MM.1S (cell line): ENCODE measurements at regions not wholly inside any gene's neighbourhood (a gene's known extent, or its start where the extent isn't known, plus 50 kb on each side); places are given as distances from the start of the nearest gene placed in this dataset.

ENCODE experiments used
- DNase-seq: peaks from one replicate; pipeline ENCODE4 v3.0.0-alpha.2; 2015
- H2AFZ ChIP-seq: fragments of 300-600 bp; sonication (generic); 2 replicates; pipeline ENCODE4 v1.6.0; 2016; ENCODE audit warnings: antibody characterized with exemption, low read length
- H3F3A ChIP-seq: fragments of 300-600 bp; sonication (generic); 2 replicates; pipeline ENCODE4 v1.6.1; 2016; ENCODE audit warnings: mild to moderate bottlenecking, antibody characterized with exemption, low read length, moderate library complexity, mixed read lengths; ENCODE audit not compliant: insufficient read depth
- H3K27ac ChIP-seq: fragments of 300-600 bp; sonication (generic); 2 replicates; pipeline ENCODE4 v1.5.1; 2016; ENCODE audit warnings: mild to moderate bottlenecking, low read length
- H3K27me3 ChIP-seq: fragments of 300-600 bp; sonication (generic); replicated peaks from 2 replicates; pipeline ENCODE4 v1.6.0; 2016; ENCODE audit warnings: low read length; ENCODE audit not compliant: insufficient read depth
- H3K36me3 ChIP-seq: fragments of 300-600 bp; sonication (generic); replicated peaks from 2 replicates; pipeline ENCODE4 v1.6.1; 2016; ENCODE audit warnings: mild to moderate bottlenecking, low read length, mixed read lengths; ENCODE audit not compliant: insufficient read depth
- H3K4me1 ChIP-seq: fragments of 300-600 bp; sonication (generic); 2 replicates; pipeline ENCODE4 v1.6.1; 2016; ENCODE audit warnings: low read length, mixed read lengths
- H3K4me2 ChIP-seq: fragments of 300-600 bp; sonication (generic); 2 replicates; pipeline ENCODE4 v1.6.0; 2016; ENCODE audit warnings: low read depth, low read length
- H3K4me3 ChIP-seq: fragments of 300-600 bp; sonication (generic); 2 replicates; pipeline ENCODE4 v1.5.1; 2016; ENCODE audit warnings: low read length, mixed read lengths
- H3K79me2 ChIP-seq: fragments of 300-600 bp; sonication (generic); 2 replicates; pipeline ENCODE4 v1.6.1; 2016; ENCODE audit warnings: mixed run types, low read length, mixed read lengths
- H3K9ac ChIP-seq: fragments of 300-600 bp; sonication (generic); 2 replicates; pipeline ENCODE4 v1.6.1; 2016; ENCODE audit warnings: low read length, mixed read lengths
- H3K9me2 ChIP-seq: fragments of 300-600 bp; sonication (generic); replicated peaks from 2 replicates; pipeline ENCODE4 v1.6.1; 2016; ENCODE audit warnings: mild to moderate bottlenecking, low read length, mixed read lengths; ENCODE audit not compliant: insufficient read depth
- H3K9me3 ChIP-seq: fragments of 300-600 bp; sonication (generic); replicated peaks from 2 replicates; pipeline ENCODE4 v1.6.1; 2016; ENCODE audit warnings: mild to moderate bottlenecking, low read length, mixed read lengths; ENCODE audit not compliant: insufficient read depth
- H4K20me1 ChIP-seq: fragments of 300-600 bp; sonication (generic); 2 replicates; pipeline ENCODE4 v1.6.1; 2016; ENCODE audit warnings: mild to moderate bottlenecking, low read length, moderate library complexity, mixed read lengths; ENCODE audit not compliant: insufficient read depth
- CTCF ChIP-seq: fragments of 300-600 bp; sonication (generic); IDR thresholded peaks from 2 replicates; pipeline ENCODE4 v1.5.1; 2016; ENCODE audit warnings: antibody characterized with exemption, low read length, mixed read lengths
- EZH2 ChIP-seq: fragments of 300-600 bp; sonication (generic); optimal IDR thresholded peaks from 2 replicates; pipeline ENCODE3; 2017; ENCODE audit warnings: low read depth, mild to moderate bottlenecking, antibody characterized with exemption, low read length, mixed read lengths
- EZH2phosphoT487 ChIP-seq: fragments of 300-600 bp; sonication (generic); IDR thresholded peaks from 2 replicates; pipeline ENCODE4 v1.6.1; 2018; ENCODE audit warnings: antibody characterized with exemption, low read length

DNA sequence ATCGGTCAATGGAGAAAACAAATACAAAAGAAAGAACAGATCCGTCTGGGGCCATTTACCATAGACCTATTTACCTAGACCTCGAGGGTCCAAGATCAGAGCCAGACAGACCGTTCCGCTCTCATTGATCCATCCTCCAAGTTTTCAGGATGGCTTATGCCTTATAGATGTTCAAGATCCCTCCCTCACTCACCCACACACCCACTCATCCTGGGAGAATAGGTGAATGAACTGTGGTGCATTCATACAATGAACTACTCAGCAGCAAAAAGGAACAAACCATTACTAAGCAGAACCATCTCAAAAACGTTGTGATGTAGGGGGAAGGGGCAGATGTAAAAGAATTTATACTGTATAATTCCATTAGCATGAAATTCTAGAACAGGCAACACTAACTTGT is 125.1 kb upstream of the RREB1 start:
- Histone ChIP-seq H2AFZ (no peak overlapping the region), H3K36me3 (no peaks in the 10 kb centered on the region), H3K4me1 (no peaks in the 10 kb centered on the region), H3F3A (no peaks in the 10 kb centered on the region), H3K27me3 (no peaks in the 10 kb centered on the region), H3K9me3 (no peaks in the 10 kb centered on the region), H3K4me3 (no peak overlapping the region), H3K27ac (no peak overlapping the region), H4K20me1 (no peaks in the 10 kb centered on the region), H3K4me2 (no peak overlapping the region), H3K79me2 (no peaks in the 10 kb centered on the region), H3K9ac (no peak overlapping the region), H3K9me2 (no peaks in the 10 kb centered on the region)
- TF ChIP-seq EZH2 (no peak), EZH2phosphoT487 (no peak), CTCF (no peak)
- no peak for DNase-seq

DNA sequence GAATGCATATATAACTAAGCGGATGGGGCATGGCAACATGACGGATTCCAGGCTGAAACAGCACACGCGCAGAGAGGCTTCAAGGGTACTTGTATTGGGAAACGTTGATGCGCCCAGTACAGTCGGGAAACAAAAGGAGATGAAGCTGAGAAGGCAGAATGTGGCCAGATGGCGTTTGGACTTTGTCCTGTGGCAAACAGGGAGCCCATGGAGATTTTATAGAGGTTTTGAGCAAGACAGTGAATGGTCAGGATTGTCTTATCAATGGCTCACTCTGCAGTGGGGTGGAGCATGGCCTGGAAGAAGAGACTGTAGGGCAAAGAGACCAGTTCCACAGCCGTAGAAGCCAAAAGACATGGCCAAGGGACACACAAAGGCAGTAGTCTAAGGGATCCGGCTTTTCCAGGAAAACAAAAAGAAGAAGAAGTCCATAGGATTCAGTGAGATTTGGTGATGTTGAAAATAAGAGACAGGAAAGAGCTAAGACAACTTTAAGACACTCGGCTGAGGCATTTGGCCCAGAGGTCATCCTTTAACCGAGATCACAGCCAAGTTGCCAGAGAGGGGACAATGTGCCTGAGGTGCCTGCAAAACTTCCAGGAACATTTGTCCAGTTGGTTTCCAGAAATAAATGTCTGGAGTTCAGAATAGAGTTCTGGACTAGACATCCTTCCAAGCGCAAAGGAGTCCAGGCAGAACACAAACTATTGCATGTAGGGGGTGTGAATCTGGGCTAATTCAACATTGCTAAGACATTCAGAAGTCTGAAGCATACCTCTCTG is 123.0 kb upstream of the RREB1 start:
- Histone ChIP-seq H4K20me1 (no peaks in the 10 kb centered on the region), H3K9me2 (no peaks in the 10 kb centered on the region), H3K9me3 (no peaks in the 10 kb centered on the region), H3K9ac (no peak overlapping the region), H3F3A (no peaks in the 10 kb centered on the region), H3K4me2 (no peak overlapping the region), H3K79me2 (no peaks in the 10 kb centered on the region), H3K36me3 (no peaks in the 10 kb centered on the region), H3K27me3 (no peaks in the 10 kb centered on the region), H3K4me3 (no peak overlapping the region), H2AFZ (no peak overlapping the region), H3K27ac (no peak overlapping the region), H3K4me1 (no peaks in the 10 kb centered on the region)
- no peak for TF ChIP-seq EZH2phosphoT487
- no peak for TF ChIP-seq CTCF
- no peak for TF ChIP-seq EZH2
- no peak for DNase-seq

DNA sequence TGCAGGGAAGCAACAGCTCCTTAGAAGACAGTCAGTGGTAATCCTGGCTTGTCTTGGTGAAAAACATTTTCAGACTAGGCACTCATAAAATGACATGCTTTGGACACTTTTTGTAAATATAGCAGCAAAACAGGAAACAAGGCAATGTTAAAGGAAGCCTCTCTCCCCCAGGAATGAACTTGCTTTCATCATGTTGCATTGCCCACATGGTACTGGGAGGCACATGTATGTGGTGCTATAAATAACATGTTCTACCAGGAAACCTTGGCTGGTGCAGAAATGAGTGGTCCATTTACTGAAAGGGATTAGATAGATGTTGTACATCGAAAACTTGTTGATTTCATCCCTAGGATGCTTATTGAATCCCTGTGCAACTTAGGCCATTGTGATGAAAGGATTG is 121.4 kb upstream of the RREB1 start:
- Histone ChIP-seq H2AFZ (no peak overlapping the region), H3K79me2 (no peaks in the 10 kb centered on the region), H3K9me2 (no peaks in the 10 kb centered on the region), H3K4me2 (no peak overlapping the region), H3K9me3 (no peaks in the 10 kb centered on the region), H3K27ac (no peak overlapping the region), H3K4me3 (no peak overlapping the region), H3F3A (no peaks in the 10 kb centered on the region), H3K4me1 (no peaks in the 10 kb centered on the region), H4K20me1 (no peaks in the 10 kb centered on the region), H3K9ac (no peak overlapping the region), H3K27me3 (no peaks in the 10 kb centered on the region), H3K36me3 (no peaks in the 10 kb centered on the region)
- no peak for TF ChIP-seq EZH2phosphoT487
- TF ChIP-seq EZH2 = no peak
- TF ChIP-seq CTCF = no peak
- no peak for DNase-seq
